ENCODE measurements at regions not wholly inside any gene's neighbourhood (a gene's known extent, or its start where the extent isn't known, plus 50 kb on each side); places are given as distances from the start of the nearest gene placed in this dataset.
"Not testable (repeated sequence)": the region's sequence is repeated elsewhere in the genome, so short reads cannot be mapped to it uniquely, and the experiment has no call there.

DNA sequence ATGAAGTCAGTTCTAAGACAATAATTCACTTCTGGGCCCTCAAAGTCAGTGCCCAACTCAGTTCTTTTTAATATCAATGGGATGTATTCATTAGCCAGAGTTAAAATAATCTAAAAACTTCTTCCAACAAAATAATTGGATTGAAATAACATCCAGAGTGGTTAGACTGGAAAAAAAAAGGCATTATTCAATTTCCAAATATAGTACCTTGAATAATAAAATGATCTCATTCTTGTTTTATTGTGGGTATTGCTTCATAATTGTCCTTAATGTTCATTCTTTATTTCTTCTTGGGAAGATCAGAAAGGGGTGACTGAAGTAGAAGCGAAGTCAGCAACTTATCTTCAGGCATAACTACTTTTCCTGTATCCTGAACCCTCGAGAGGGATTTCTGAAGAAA, 85.1 kb upstream of the JARID2 start (continued):
- TF ChIP-seq, protein P1, sequence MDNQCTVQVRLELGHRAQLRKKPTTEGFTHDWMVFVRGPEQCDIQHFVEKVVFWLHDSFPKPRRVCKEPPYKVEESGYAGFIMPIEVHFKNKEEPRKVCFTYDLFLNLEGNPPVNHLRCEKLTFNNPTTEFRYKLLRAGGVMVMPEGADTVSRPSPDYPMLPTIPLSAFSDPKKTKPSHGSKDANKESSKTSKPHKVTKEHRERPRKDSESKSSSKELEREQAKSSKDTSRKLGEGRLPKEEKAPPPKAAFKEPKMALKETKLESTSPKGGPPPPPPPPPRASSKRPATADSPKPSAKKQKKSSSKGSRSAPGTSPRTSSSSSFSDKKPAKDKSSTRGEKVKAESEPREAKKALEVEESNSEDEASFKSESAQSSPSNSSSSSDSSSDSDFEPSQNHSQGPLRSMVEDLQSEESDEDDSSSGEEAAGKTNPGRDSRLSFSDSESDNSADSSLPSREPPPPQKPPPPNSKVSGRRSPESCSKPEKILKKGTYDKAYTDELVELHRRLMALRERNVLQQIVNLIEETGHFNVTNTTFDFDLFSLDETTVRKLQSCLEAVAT (IDR thresholded peaks at IDR 0.05), result no peak
- TF ChIP-seq HDAC6 (IDR thresholded peaks at IDR 0.05; ENCODE audit: unreplicated experiment) (no peak), SUZ12 (IDR thresholded peaks at IDR 0.05; ENCODE audit: unreplicated experiment) (no peak), CBX5 (IDR thresholded peaks at IDR 0.05; ENCODE audit: low read depth) (no peak), FOXK2 (IDR thresholded peaks at IDR 0.05) (no peak), TARDBP (IDR thresholded peaks at IDR 0.05; ENCODE audit: borderline replicate concordance) (no peak), RUNX3 (IDR thresholded peaks at IDR 0.05; ENCODE audit: low read length) (no peak)
- TF ChIP-seq, protein P2, sequence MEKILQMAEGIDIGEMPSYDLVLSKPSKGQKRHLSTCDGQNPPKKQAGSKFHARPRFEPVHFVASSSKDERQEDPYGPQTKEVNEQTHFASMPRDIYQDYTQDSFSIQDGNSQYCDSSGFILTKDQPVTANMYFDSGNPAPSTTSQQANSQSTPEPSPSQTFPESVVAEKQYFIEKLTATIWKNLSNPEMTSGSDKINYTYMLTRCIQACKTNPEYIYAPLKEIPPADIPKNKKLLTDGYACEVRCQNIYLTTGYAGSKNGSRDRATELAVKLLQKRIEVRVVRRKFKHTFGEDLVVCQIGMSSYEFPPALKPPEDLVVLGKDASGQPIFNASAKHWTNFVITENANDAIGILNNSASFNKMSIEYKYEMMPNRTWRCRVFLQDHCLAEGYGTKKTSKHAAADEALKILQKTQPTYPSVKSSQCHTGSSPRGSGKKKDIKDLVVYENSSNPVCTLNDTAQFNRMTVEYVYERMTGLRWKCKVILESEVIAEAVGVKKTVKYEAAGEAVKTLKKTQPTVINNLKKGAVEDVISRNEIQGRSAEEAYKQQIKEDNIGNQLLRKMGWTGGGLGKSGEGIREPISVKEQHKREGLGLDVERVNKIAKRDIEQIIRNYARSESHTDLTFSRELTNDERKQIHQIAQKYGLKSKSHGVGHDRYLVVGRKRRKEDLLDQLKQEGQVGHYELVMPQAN (conservative IDR thresholded peaks at IDR 0.05), result no peak
- TF ChIP-seq, protein P3, sequence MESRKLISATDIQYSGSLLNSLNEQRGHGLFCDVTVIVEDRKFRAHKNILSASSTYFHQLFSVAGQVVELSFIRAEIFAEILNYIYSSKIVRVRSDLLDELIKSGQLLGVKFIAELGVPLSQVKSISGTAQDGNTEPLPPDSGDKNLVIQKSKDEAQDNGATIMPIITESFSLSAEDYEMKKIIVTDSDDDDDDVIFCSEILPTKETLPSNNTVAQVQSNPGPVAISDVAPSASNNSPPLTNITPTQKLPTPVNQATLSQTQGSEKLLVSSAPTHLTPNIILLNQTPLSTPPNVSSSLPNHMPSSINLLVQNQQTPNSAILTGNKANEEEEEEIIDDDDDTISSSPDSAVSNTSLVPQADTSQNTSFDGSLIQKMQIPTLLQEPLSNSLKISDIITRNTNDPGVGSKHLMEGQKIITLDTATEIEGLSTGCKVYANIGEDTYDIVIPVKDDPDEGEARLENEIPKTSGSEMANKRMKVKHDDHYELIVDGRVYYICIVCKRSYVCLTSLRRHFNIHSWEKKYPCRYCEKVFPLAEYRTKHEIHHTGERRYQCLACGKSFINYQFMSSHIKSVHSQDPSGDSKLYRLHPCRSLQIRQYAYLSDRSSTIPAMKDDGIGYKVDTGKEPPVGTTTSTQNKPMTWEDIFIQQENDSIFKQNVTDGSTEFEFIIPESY (IDR thresholded peaks at IDR 0.05), result no peak
- TF ChIP-seq, protein P4, sequence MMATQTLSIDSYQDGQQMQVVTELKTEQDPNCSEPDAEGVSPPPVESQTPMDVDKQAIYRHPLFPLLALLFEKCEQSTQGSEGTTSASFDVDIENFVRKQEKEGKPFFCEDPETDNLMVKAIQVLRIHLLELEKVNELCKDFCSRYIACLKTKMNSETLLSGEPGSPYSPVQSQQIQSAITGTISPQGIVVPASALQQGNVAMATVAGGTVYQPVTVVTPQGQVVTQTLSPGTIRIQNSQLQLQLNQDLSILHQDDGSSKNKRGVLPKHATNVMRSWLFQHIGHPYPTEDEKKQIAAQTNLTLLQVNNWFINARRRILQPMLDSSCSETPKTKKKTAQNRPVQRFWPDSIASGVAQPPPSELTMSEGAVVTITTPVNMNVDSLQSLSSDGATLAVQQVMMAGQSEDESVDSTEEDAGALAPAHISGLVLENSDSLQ (IDR thresholded peaks at IDR 0.05), result no peak

DNA sequence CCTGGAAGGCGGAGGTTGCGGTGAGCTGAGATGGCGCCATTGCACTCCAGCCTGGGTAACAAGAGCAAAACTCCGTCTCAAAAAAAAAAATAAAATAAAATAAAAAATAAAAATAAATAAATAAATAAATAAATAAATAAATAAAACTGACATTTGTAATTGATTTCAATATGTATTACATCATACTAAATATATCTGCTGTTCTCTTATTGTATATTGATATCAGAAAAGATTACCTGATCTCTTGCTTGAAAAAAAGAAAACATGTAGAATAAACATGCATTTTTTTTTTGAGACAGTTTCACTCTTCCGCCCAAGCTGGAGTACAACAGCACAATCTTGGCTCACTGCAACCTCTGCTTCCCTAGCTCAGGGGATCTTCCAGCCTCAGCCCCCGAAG, 81.0 kb upstream of the JARID2 start:
- H3K4me2 ChIP-seq (ENCODE audit: control insufficient read depth, insufficient read depth); RAD21 ChIA-PET (ENCODE audit: unreplicated experiment); H3K4me3 ChIP-seq; ATAC-seq; CTCF ChIA-PET; H3K9me3 ChIP-seq (replicated peaks; ENCODE audit: control insufficient read depth, insufficient read depth, low read length); FAIRE-seq; H3K27me3 ChIP-seq (replicated peaks in 1 of 2; ENCODE audit: control insufficient read depth in 2 of 2, insufficient read depth in 2 of 2, low read length in 1 of 2); H3K4me1 ChIP-seq (ENCODE audit: control insufficient read depth, insufficient read depth, low read length); H3K9ac ChIP-seq (ENCODE audit: control insufficient read depth, insufficient read depth, low read length); BruUV-seq (replicated peaks); H3K27ac ChIP-seq (ENCODE audit: control insufficient read depth, insufficient read depth); H2AFZ ChIP-seq (ENCODE audit: control insufficient read depth, low read depth, low read length); DNase-seq (ENCODE audit: low read depth, low spot score); H3K79me2 ChIP-seq (ENCODE audit: control insufficient read depth, insufficient read depth, low read length); H3K36me3 ChIP-seq (ENCODE audit: control insufficient read depth in 2 of 2, insufficient read depth in 2 of 2, low read length in 1 of 2); SMC1A ChIA-PET (ENCODE audit: uncharacterized antibody, unreplicated experiment); intact Hi-C loops (cut with micrococcal nuclease; ENCODE audit: unreplicated experiment); in situ Hi-C loops (cut with MboI); H4K20me1 ChIP-seq (ENCODE audit: control insufficient read depth, insufficient read depth): not testable (repeated sequence)
- WGBS (ENCODE audit: insufficient coverage, insufficient replicate concordance, low lambda C conversion rate, missing lambda C conversion rate), result 87% methylated on average over 6 of the region's 6 CpGs
- POLR2A ChIA-PET, result interaction anchor here (0.7 kb wide), 1 partner anchor 336 kb away, joined by 3 read pairs; no protein-coding TSS in a partner anchor

All from GM12878 (cell line).